ENCODE measurements at regions not wholly inside any gene's neighbourhood (a gene's known extent, or its start where the extent isn't known, plus 50 kb on each side); places are given as distances from the start of the nearest gene placed in this dataset.

DNA sequence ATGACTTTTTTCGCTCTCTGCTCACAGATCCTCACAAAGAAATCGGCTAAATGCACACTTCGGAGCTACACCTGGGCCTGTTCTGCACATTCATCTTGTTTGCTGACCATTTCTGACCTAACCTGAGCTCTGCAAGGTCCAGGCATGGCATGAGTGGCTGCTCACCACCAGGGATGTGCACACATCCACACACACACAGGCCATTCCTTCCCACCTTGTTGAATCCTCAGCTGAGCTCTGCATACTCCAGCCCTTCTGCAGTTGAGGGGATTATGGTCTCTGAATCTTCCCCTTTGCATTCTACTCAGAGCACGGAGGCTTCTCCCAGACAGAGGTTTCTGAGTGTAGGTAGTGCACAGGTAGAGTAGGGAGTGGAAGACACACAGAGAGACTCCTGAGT is 411.9 kb upstream of the B3GAT1 start:
- H3K4me3 ChIP-seq (ENCODE audit: low read depth, low read length): no peak overlapping the region
- DNase-seq (ENCODE audit: low read depth): no peak
- TF ChIP-seq, protein P1, sequence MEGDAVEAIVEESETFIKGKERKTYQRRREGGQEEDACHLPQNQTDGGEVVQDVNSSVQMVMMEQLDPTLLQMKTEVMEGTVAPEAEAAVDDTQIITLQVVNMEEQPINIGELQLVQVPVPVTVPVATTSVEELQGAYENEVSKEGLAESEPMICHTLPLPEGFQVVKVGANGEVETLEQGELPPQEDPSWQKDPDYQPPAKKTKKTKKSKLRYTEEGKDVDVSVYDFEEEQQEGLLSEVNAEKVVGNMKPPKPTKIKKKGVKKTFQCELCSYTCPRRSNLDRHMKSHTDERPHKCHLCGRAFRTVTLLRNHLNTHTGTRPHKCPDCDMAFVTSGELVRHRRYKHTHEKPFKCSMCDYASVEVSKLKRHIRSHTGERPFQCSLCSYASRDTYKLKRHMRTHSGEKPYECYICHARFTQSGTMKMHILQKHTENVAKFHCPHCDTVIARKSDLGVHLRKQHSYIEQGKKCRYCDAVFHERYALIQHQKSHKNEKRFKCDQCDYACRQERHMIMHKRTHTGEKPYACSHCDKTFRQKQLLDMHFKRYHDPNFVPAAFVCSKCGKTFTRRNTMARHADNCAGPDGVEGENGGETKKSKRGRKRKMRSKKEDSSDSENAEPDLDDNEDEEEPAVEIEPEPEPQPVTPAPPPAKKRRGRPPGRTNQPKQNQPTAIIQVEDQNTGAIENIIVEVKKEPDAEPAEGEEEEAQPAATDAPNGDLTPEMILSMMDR (IDR thresholded peaks at IDR 0.05; ENCODE audit: low read depth, low read length): no peak
- TF ChIP-seq, protein P2, sequence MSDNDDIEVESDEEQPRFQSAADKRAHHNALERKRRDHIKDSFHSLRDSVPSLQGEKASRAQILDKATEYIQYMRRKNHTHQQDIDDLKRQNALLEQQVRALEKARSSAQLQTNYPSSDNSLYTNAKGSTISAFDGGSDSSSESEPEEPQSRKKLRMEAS (IDR thresholded peaks at IDR 0.05; ENCODE audit: low read depth, low read length): no peak
- TF ChIP-seq POLR2A (IDR thresholded peaks at IDR 0.05; ENCODE audit: extremely low read depth, insufficient read length) (no peak), MYC (IDR thresholded peaks at IDR 0.05; ENCODE audit: low read depth, low read length) (no peak)

DNA sequence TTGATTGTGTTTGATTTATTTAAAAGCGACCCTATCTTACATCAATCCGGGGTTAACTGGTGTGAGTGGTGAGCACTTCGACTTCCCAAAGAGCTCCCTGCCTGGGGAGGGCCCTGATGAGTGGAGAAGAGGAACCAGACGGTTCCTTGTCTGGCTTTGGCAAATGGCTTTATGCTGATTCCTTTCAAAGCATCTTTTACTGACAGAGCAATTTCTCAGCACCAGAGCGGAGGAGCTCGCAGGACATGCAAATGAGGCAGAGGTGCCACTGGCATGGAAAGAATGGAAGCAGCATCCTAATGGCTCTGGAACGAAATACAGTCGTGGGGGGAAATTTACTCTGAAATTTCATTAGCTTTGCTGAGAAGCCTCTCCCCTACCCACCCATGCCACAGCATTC is 410.9 kb upstream of the B3GAT1 start:
- DNase-seq (ENCODE audit: low read depth): no peak
- TF ChIP-seq, protein P1 (IDR thresholded peaks at IDR 0.05; ENCODE audit: low read depth, low read length): no peak
- TF ChIP-seq, protein P2 (IDR thresholded peaks at IDR 0.05; ENCODE audit: low read depth, low read length): no peak
- TF ChIP-seq POLR2A (IDR thresholded peaks at IDR 0.05; ENCODE audit: extremely low read depth, insufficient read length) (no peak), MYC (IDR thresholded peaks at IDR 0.05; ENCODE audit: low read depth, low read length) (no peak)
- H3K4me3 ChIP-seq (ENCODE audit: low read depth, low read length): no peak overlapping the region

DNA sequence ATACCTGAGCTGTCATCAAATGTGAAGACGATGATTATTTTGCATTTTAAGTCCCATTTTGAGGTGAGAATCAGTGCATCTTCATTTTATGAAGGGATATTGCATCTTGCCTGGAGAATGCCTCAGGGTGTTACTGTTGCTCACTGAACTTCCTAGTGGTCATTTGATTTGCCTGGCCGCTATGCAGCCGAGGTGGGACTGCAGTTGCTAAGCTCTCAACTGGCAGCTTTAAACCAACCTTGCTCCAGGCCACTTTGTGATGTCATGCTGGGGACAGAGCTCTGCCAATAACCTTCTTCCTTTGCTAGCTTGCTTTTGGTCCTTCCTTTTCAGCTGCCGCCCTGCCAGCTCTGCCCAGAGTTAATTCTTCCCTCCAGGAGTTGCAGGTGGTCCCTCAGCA is 409.4 kb upstream of the B3GAT1 start:
- DNase-seq (ENCODE audit: low read depth): no peak
- no peak overlapping the region for H3K4me3 ChIP-seq (ENCODE audit: low read depth, low read length)
- TF ChIP-seq, protein P2 (IDR thresholded peaks at IDR 0.05; ENCODE audit: low read depth, low read length): no peak

DNA sequence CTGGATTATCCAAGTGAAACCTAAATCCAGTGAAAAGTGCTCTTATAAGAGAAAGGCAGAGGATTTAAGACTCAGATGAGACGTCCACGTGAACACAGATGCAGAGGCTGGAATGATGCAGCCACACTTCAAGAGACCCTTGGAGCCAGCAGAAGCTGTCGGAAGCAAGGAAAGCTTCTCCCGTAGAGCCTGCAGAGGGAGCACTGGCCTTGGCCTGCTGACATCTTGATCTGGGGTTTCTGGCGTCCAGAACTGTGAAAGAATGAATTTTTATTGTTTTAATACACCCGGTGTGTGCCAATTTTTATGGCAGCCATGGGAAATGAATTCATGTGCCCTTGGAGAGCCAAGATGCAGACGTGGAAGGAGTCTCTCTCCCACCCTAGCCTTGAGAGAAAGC is 407.0 kb upstream of the B3GAT1 start:
- TF ChIP-seq MYC (IDR thresholded peaks at IDR 0.05; ENCODE audit: low read depth, low read length) (no peak), POLR2A (IDR thresholded peaks at IDR 0.05; ENCODE audit: extremely low read depth, insufficient read length) (no peak)
- TF ChIP-seq, protein P1 (IDR thresholded peaks at IDR 0.05; ENCODE audit: low read depth, low read length): peak; percentile 22
- TF ChIP-seq, protein P2 (IDR thresholded peaks at IDR 0.05; ENCODE audit: low read depth, low read length): no peak
- no peak overlapping the region for H3K4me3 ChIP-seq (ENCODE audit: low read depth, low read length)
- no peak for DNase-seq (ENCODE audit: low read depth)

DNA sequence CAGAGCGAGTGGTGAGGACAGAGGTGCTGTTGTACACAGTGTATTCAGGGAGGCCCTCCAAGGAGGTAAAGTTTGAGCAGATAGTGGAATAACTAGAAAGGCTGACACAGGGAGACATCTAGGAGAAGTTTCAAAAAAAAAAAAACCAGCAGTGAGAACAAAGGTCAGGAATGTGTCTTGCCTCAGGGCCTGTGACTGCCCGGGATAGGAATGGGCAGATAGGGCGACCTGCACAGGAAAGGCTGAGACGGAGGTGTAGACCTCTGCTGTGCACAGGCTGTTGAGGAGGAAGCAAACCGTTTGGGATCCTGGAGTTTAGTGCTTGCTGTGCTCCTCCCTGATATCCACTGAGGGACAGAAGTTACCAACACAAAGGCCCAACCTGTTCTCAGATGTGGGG is 406.5 kb upstream of the B3GAT1 start:
- DNase-seq (ENCODE audit: low read depth): no peak
- no peak overlapping the region for H3K4me3 ChIP-seq (ENCODE audit: low read depth, low read length)

DNA sequence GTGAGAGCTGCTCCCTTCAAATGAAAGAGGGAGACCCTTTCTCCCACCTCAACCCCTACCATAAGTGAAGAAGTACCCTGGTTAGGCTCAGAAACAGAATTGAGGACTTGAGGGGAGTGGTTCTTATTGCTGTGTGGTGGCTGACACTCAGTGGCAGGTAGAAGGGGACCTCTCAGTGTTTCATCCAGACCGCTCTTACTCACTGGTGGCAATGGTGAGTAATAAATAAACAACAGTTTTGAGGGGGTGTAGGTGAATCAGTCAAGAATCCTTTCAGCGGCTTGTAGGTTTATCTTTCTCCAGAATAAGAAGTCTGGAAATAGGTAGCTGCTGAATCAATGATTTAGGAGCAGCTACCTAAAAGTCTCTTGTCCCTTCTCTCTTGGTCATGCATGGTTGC is 403.4 kb upstream of the B3GAT1 start:
- H3K4me3 ChIP-seq (ENCODE audit: low read depth, low read length): no peak overlapping the region
- TF ChIP-seq, protein P1 (IDR thresholded peaks at IDR 0.05; ENCODE audit: low read depth, low read length): no peak
- no peak for TF ChIP-seq POLR2A (IDR thresholded peaks at IDR 0.05; ENCODE audit: extremely low read depth, insufficient read length)
- TF ChIP-seq, protein P2 (IDR thresholded peaks at IDR 0.05; ENCODE audit: low read depth, low read length): no peak
- no peak for TF ChIP-seq MYC (IDR thresholded peaks at IDR 0.05; ENCODE audit: low read depth, low read length)
- DNase-seq (ENCODE audit: low read depth): no peak

More for the DNA sequence above, 406.5 kb upstream of the B3GAT1 start:
- TF ChIP-seq MYC (IDR thresholded peaks at IDR 0.05; ENCODE audit: low read depth, low read length) (no peak), POLR2A (IDR thresholded peaks at IDR 0.05; ENCODE audit: extremely low read depth, insufficient read length) (no peak)
- TF ChIP-seq, protein P2 (IDR thresholded peaks at IDR 0.05; ENCODE audit: low read depth, low read length): no peak
- TF ChIP-seq, protein P1 (IDR thresholded peaks at IDR 0.05; ENCODE audit: low read depth, low read length): no peak

Measured in NB4 (cell line).